ENCODE measurements at regions not wholly inside any gene's neighbourhood (a gene's known extent, or its start where the extent isn't known, plus 50 kb on each side); places are given as distances from the start of the nearest gene placed in this dataset.

GRCh38 chr18:67932271-67932670 is 415.8 kb upstream of the DSEL start:
- Mint-ChIP-seq H3K27ac (ENCODE audit: unreplicated experiment) (no peak overlapping the region), H3K9me3 (ENCODE audit: unreplicated experiment) (no peaks in the 10 kb centered on the region), H3K4me3 (ENCODE audit: unreplicated experiment) (no peak overlapping the region), H3K36me3 (ENCODE audit: unreplicated experiment) (no peaks in the 10 kb centered on the region), H3K27me3 (ENCODE audit: unreplicated experiment) (no peaks in the 10 kb centered on the region), H3K4me1 (ENCODE audit: unreplicated experiment) (peaks cover 25% of the 10 kb centered on the region)
- DNase-seq (ENCODE audit: extremely low spot score, unreplicated experiment): no peak
- TF ChIP-seq CTCF (IDR thresholded peaks at IDR 0.05): no peak

GRCh38 chr18:67926929-67927864 is 410.7 kb upstream of the DSEL start:
- Mint-ChIP-seq H3K4me1 (ENCODE audit: unreplicated experiment) (peaks cover 16% of the 10 kb centered on the region), H3K4me3 (ENCODE audit: unreplicated experiment) (no peak overlapping the region), H3K27me3 (ENCODE audit: unreplicated experiment) (no peaks in the 10 kb centered on the region), H3K36me3 (ENCODE audit: unreplicated experiment) (no peaks in the 10 kb centered on the region), H3K27ac (ENCODE audit: unreplicated experiment) (no peak overlapping the region), H3K9me3 (ENCODE audit: unreplicated experiment) (no peaks in the 10 kb centered on the region)
- no peak for TF ChIP-seq CTCF (IDR thresholded peaks at IDR 0.05)
- no peak for DNase-seq (ENCODE audit: extremely low spot score, unreplicated experiment)

GRCh38 chr18:67924656-67925055 is 408.1 kb upstream of the DSEL start:
- peaks cover 9% of the 10 kb centered on the region for H3K9me3 Mint-ChIP-seq (ENCODE audit: unreplicated experiment)
- H3K36me3 Mint-ChIP-seq (ENCODE audit: unreplicated experiment): no peaks in the 10 kb centered on the region
- DNase-seq (ENCODE audit: extremely low spot score, unreplicated experiment): no peak
- no peaks in the 10 kb centered on the region for H3K27me3 Mint-ChIP-seq (ENCODE audit: unreplicated experiment)
- no peak for TF ChIP-seq CTCF (IDR thresholded peaks at IDR 0.05)
- no peak overlapping the region for H3K4me3 Mint-ChIP-seq (ENCODE audit: unreplicated experiment)
- H3K27ac Mint-ChIP-seq (ENCODE audit: unreplicated experiment): no peak overlapping the region
- H3K4me1 Mint-ChIP-seq (ENCODE audit: unreplicated experiment): peaks cover 5% of the 10 kb centered on the region

GRCh38 chr18:67919316-67919715 is 402.8 kb upstream of the DSEL start:
- Mint-ChIP-seq H3K4me1 (ENCODE audit: unreplicated experiment) (peaks cover 1% of the 10 kb centered on the region), H3K9me3 (ENCODE audit: unreplicated experiment) (peaks cover 9% of the 10 kb centered on the region), H3K4me3 (ENCODE audit: unreplicated experiment) (no peak overlapping the region), H3K36me3 (ENCODE audit: unreplicated experiment) (no peaks in the 10 kb centered on the region), H3K27me3 (ENCODE audit: unreplicated experiment) (no peaks in the 10 kb centered on the region), H3K27ac (ENCODE audit: unreplicated experiment) (no peak overlapping the region)
- TF ChIP-seq CTCF (IDR thresholded peaks at IDR 0.05): no peak
- no peak for DNase-seq (ENCODE audit: extremely low spot score, unreplicated experiment)

- Mint-ChIP-seq H3K36me3 (ENCODE audit: unreplicated experiment) (no peaks in the 10 kb centered on the region), H3K4me3 (ENCODE audit: unreplicated experiment) (no peak overlapping the region), H3K4me1 (ENCODE audit: unreplicated experiment) (peaks cover 5% of the 10 kb centered on the region), H3K27ac (ENCODE audit: unreplicated experiment) (no peak overlapping the region), H3K9me3 (ENCODE audit: unreplicated experiment) (peaks cover 9% of the 10 kb centered on the region), H3K27me3 (ENCODE audit: unreplicated experiment) (no peaks in the 10 kb centered on the region)
- no peak for DNase-seq (ENCODE audit: extremely low spot score, unreplicated experiment)
- no peak for TF ChIP-seq CTCF (IDR thresholded peaks at IDR 0.05)
Measured at GRCh38 chr18:67916097-67916496, 399.6 kb upstream of the DSEL start.
